Testis (tissue), 2 donors: ENCODE measurements at regions not wholly inside any gene's neighbourhood (a gene's known extent, or its start where the extent isn't known, plus 50 kb on each side); places are given as distances from the start of the nearest gene placed in this dataset.

Experiments used
- DNase-seq: peaks from one replicate; pipeline ENCODE4 v3.0.0-alpha.2; 2019
- H3K27ac ChIP-seq, 2 donors: fragments of 200-600 bp; sonication (generic); one replicate each; pipeline ENCODE4 v1.5.1; 2019
- H3K27me3 ChIP-seq: fragments of 200-600 bp; sonication (generic); one replicate; pipeline ENCODE4 v1.5.1; 2019
- H3K36me3 ChIP-seq: fragments of 200-600 bp; sonication (generic); one replicate; pipeline ENCODE4 v1.5.1; 2017; ENCODE audit warnings: low read depth; ENCODE audit errors: missing control alignments
- H3K4me1 ChIP-seq: fragments of 200-600 bp; sonication (generic); one replicate; pipeline ENCODE4 v1.5.1; 2019
- H3K4me3 ChIP-seq, 2 donors: fragments of 200-600 bp; sonication (generic); one replicate each; pipeline ENCODE4 v1.5.1; 2017 to 2019
- H3K9me3 ChIP-seq: fragments of 200-600 bp; sonication (generic); one replicate; pipeline ENCODE4 v1.5.1; 2017
- POLR2A ChIP-seq: fragments of 450-650 bp; IDR thresholded peaks from one replicate; pipeline ENCODE4 v1.6.1; 2017; ENCODE audit warnings: antibody characterized with exemption, mild to moderate bottlenecking, moderate library complexity
- WGBS, 2 donors: methylation state at CpG; one replicate each; pipeline ENCODE4 v1.1.5; 2018; 5-methylcytosine and 5-hydroxymethylcytosine counted together
- intact Hi-C: fragments of 100-400 bp; cut with DNase I; formaldehyde crosslinking; loops from one replicate; pipeline ENCODE4 v1.15.1; 2023; ENCODE audit warnings: low total_unique reads
- TF ChIP-seq, protein P1 (sequence below), 3 experiments: fragments of 450-650 bp in 2 of 3; fragments of 200-600 bp in 1 of 3; sonication (generic) in 1 of 3; IDR thresholded peaks; one replicate each; pipeline ENCODE4 v1.5.1; 2016 to 2019; ENCODE audit warnings: antibody characterized with exemption in 3 of 3, mild to moderate bottlenecking in 2 of 3, moderate library complexity in 1 of 3

DNA sequence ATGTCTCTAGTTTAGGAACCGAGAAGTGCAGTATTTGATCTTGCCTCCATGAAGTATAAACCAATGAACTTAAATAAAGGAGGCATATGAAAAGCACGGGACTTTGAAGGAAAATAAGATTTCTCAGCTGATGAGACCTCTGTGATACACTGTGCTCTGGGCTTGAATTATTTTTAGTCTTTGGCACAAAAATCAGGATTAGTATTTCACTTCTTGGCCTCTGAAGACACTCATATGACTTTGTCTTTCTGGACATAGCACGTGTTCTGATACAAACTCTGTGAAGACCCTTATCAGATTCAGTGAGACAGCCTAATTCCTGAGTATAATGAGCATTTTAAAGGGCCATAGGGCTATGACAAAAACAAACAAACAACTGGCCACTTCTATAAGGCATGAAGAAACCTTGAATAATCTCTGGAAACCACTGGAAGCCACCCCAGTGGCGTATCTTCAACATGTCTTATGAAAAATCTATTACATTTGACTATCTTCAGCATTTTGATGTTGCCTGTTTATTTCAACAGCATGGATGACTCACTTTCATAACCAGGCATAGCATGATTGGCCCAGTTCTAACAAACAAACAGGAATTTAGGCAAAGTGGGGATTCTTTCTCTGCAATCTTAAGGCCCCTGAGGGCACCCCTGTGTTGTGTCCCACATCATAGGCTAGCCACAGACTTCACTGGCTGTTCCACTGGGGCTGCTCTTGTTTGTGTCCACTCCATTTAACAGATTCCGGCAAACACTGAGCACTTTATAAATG is 90.3 kb upstream of the ZNF462 start:
- Histone ChIP-seq H3K27ac (no peak overlapping the region), H3K4me3 (no peak overlapping the region), H3K27me3 (no peaks in the 10 kb centered on the region), H3K4me1 (no peaks in the 10 kb centered on the region), H3K36me3 (no peaks in the 10 kb centered on the region), H3K9me3 (no peaks in the 10 kb centered on the region)
- no peak for DNase-seq
- no peak for TF ChIP-seq POLR2A
- TF ChIP-seq, protein P1, sequence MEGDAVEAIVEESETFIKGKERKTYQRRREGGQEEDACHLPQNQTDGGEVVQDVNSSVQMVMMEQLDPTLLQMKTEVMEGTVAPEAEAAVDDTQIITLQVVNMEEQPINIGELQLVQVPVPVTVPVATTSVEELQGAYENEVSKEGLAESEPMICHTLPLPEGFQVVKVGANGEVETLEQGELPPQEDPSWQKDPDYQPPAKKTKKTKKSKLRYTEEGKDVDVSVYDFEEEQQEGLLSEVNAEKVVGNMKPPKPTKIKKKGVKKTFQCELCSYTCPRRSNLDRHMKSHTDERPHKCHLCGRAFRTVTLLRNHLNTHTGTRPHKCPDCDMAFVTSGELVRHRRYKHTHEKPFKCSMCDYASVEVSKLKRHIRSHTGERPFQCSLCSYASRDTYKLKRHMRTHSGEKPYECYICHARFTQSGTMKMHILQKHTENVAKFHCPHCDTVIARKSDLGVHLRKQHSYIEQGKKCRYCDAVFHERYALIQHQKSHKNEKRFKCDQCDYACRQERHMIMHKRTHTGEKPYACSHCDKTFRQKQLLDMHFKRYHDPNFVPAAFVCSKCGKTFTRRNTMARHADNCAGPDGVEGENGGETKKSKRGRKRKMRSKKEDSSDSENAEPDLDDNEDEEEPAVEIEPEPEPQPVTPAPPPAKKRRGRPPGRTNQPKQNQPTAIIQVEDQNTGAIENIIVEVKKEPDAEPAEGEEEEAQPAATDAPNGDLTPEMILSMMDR (IDR thresholded peaks at IDR 0.05) = no peak
- intact Hi-C loops = no loop called here
- WGBS, 2 donors = 74 to 83% methylated on average over 5 of the region's 5 CpGs

DNA sequence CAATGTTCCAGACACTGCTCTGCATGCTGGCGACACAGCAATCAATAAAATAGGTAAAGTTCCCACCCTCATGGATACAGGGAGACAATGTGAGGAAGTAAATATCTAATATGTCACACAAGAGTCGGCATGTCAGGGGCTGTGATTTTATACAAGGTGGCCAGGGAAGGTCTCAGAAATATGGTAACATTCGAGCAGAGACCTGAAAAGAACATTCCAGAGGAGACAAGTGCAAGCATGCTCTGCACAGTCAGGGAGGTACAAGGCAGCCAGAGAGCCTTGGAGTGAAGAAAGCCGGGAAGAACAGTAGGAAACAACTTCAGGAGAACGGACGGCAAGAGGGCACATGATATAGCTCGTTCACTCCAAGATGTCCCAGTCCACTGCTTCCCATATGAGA is 89.2 kb upstream of the ZNF462 start:
- no peaks in the 10 kb centered on the region for H3K27me3 ChIP-seq
- 86 to 89% methylated on average over 7 of the region's 7 CpGs for WGBS, 2 donors
- TF ChIP-seq, protein P1 (IDR thresholded peaks at IDR 0.05) = no peak
- TF ChIP-seq POLR2A = no peak
- no peak overlapping the region for H3K4me3 ChIP-seq
- no peaks in the 10 kb centered on the region for H3K36me3 ChIP-seq
- no peaks in the 10 kb centered on the region for H3K4me1 ChIP-seq
- intact Hi-C loops = no loop called here
- no peak overlapping the region for H3K27ac ChIP-seq
- DNase-seq = no peak
- no peaks in the 10 kb centered on the region for H3K9me3 ChIP-seq

DNA sequence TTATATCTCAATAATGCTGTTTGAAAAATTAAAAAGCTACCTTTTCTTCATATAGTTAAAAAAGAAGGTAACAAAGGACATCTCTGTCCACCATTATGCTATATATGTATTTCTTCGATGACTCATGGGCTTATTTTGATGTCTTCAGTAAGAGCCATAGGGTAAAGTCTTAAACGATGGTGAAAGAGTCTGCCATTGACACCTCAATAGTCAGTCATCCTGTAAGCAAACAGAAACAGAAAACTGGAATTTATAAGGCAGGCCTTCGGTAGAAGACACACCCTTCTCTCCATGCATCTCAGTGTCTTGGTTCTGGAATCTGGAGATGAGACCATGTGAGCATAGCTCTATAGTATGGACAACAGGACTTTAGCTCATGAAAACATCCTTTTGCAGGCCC is 87.0 kb upstream of the ZNF462 start:
- Histone ChIP-seq H3K4me1 (no peaks in the 10 kb centered on the region), H3K27me3 (no peaks in the 10 kb centered on the region), H3K4me3 (no peak overlapping the region), H3K27ac (no peak overlapping the region), H3K9me3 (no peaks in the 10 kb centered on the region), H3K36me3 (no peaks in the 10 kb centered on the region)
- TF ChIP-seq POLR2A = no peak
- TF ChIP-seq, protein P1 (IDR thresholded peaks at IDR 0.05) = no peak
- WGBS, 2 donors = 94 to 96% methylated on average over 3 of the region's 3 CpGs
- no peak for DNase-seq
- intact Hi-C loops = no loop called here

DNA sequence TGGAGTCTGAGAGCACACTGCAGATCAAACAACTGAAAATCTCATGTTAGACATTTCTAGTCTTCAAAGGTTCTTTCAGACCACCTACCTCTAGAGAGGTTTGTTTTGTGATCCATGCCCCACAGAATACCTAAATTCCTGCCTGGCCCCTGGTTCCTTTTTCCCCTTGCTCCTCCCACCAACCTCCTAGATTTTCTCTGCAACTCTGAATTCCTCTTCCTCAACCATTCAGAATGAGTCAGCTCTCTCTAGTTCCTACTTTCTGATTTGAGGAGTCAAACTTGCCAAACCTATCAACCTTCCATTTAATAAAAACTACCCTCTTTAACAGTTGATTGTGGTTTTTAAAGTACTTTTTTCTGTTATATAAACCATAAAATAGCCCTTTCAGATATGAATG is 83.2 kb upstream of the ZNF462 start:
- Histone ChIP-seq H3K27ac (no peak overlapping the region), H3K4me3 (no peak overlapping the region), H3K4me1 (no peaks in the 10 kb centered on the region), H3K9me3 (no peaks in the 10 kb centered on the region), H3K36me3 (no peaks in the 10 kb centered on the region), H3K27me3 (no peaks in the 10 kb centered on the region)
- no peak for DNase-seq
- TF ChIP-seq, protein P1 (IDR thresholded peaks at IDR 0.05) = no peak
- intact Hi-C loops = no loop called here

DNA sequence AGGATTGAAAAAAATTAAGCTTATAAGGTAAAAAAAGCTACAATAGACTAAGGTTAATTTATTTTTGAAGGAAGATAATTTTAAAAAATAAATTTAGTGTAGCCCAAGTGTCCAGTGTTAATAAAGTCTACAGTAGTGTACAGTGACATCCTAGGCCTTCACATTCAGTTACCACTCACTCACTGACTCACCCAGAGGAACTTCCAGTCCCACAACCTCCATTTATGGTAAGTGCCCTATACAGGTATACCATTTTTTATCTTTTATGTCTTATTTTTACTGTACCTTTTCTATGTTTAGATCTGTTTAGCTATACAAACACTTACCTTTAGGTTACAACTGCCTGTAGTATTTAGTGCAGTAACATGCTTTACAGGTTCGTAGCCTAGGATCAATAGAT is 79.8 kb upstream of the ZNF462 start:
- DNase-seq = no peak
- H3K27me3 ChIP-seq = no peaks in the 10 kb centered on the region
- TF ChIP-seq, protein P1 (IDR thresholded peaks at IDR 0.05) = no peak
- no peak for TF ChIP-seq POLR2A

More for the DNA sequence above, 79.8 kb upstream of the ZNF462 start:
- intact Hi-C loops = no loop called here
- H3K4me3 ChIP-seq = no peak overlapping the region
- H3K9me3 ChIP-seq = no peaks in the 10 kb centered on the region
- H3K27ac ChIP-seq = no peak overlapping the region
- H3K36me3 ChIP-seq = no peaks in the 10 kb centered on the region
- 96 to 97% methylated on average over 1 of the region's 1 CpG for WGBS, 2 donors
- no peaks in the 10 kb centered on the region for H3K4me1 ChIP-seq
